GM18909 (cell line): ENCODE measurements at regions not wholly inside any gene's neighbourhood (a gene's known extent, or its start where the extent isn't known, plus 50 kb on each side); places are given as distances from the start of the nearest gene placed in this dataset.

Experiments
- ATAC-seq: cut with Tn5 transposase; IDR thresholded peaks from one replicate; pipeline ENCODE4 v1.9.1; 2021; ENCODE audit warnings: mild to moderate bottlenecking; ENCODE audit not compliant: unreplicated experiment, poor library complexity

DNA sequence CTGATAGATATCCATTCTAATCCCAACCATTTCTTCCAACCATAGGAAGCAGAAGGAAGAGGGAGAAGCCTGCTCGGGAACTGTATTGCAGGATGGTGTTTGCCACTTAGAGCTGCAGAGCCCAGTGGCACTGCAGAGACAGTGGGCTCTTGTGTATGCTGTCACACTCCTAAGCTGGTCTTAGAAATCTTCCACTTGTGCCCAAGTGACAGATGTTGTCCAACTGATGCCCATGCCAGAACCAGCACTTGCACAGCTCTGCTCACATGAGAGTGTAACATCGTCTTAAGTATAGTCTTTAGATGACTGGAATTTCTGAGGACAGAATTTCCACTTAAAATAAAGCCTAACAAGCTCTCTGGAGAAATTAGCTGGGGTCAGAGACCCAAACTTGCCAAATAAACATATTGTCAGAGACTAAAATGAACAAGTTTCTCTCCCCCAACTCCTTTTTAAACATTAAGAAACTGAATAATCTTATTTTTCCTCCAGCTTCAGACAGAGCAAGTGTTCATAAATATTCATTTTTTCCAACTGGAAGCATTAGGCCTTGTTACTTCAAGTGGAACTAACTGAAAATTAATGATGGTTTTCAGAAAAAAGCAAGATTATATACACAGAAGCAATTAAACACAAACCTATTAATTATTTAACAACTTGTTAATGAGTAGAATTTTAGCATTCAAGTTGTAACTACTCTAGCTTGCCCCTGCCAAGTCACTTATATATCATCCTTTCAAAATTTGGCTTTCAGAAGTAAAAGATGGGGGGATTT lies 577.3 kb downstream of the AJAP1 start:
- ATAC-seq: no peak

DNA sequence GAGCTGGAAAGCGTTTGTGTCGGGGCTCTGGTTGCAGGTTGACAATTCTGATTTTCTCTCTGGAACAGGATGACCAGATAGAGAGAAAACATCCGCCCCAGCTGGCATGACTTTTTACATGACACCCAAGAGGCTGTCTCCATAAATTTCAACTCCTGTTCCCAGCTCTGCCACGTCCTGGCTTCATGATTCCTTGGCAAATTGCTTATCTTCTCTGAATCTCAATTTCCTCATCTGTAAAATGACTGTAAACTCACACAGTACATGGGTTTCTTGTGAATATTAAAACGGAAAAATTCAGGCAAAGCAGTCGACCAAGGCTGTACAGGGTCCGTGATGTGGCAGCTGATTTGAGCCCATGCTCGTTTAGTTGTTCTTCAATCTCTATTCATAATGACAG lies 572.7 kb downstream of the AJAP1 start:
- no peak for ATAC-seq

DNA sequence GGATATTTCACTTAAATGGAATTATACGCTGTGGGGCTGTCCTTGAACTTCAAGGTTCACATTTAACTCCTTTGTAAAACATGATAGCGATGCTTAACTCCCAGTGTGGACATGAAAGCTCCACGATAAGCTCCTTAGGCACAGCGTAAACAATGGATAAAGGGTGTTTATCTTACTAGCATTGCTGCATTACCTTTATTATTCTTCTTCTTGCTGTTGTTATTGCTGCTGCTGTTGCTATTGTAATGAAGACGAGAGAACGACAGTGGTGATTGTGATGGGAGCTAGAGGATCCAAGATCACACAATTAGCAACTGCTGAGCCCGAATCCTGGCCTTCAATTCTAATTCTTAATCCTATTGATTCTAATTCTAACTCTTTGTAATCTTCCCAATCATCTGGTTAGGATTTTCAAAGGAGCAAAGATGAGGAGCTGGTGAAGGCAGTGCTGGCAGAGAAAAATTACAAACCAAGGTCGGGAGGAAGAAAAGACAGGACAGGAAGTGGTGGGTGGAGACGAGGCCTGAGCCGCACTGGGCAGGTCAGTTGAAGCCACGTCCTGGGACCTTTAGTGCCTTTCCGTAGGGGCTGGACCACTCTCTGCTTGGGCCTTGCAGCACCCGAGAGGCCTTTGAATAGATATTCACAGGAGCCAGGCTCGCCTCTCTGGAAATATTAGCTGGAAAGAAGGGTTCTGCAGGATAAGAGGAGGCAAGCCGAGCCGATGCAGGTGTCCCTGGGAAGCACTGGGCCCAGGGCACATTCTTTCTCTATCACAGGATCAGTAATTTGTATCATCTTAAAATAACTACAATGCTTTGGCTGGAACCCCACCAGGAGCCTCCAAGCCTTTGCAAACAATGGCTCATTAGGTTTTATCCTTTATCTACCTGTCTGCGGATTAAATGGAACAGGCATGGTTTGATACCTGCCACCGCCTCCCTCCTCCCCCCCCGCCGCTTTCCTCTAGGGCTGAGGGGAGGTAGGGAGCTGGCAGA lies 571.6 kb downstream of the AJAP1 start:
- no peak for ATAC-seq

DNA sequence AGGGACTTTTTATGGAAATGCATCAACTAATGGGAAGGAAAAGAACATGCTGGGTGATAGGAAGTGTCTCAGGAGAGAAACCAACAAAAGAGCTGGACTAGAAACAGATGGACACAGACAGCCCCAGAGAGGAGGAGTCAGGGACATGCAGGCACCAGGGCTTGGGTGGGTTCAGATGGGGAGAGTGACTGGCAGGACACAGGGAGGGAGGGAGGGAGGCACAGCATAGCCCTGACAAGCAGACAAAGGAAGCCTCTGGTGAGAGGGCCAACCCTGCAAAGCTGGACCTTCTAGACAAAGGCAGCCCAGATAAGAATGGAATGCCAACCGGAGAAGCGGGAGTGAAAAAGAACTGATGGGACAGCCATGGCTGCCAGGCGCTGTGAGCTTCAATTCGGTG lies 568.8 kb downstream of the AJAP1 start:
- no peak for ATAC-seq

DNA sequence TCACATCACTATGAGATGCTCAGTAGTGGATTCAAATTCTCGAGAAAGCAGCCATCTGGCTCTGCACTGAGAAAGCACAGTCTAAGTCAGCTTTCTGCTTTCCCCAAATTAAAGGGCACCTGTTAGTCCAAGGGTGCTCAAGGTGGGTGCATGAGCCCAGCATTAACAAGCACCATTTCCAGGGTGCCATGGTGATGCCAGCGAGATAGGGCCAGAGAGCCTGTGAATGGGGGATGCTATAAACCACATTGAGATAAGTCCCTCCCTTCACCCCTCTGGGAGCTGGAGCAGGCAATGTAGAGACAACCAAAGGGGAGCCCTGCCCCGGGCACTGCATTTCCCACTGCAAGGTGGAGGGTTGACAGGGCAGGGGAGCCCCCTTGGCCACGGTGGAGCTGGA lies 568.2 kb downstream of the AJAP1 start:
- ATAC-seq: no peak

DNA sequence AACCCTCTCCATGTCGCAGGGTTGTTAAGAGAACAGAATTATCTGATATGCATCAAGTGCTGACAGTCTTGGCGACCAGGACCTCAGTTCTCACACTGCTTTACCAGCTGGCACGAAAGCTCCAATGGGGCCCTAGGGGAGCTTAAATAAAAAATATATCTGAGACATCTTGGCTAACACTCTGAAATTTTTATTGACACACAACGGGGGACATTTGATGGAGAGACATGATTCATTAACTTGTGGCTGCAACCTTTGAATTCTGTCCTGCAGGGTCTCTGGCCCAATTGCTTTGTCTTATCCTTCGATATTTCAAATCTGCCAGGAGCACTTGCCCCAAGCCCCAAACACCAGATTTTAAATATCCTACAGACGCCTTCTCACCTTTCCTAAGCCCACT lies 567.0 kb downstream of the AJAP1 start:
- no peak for ATAC-seq

DNA sequence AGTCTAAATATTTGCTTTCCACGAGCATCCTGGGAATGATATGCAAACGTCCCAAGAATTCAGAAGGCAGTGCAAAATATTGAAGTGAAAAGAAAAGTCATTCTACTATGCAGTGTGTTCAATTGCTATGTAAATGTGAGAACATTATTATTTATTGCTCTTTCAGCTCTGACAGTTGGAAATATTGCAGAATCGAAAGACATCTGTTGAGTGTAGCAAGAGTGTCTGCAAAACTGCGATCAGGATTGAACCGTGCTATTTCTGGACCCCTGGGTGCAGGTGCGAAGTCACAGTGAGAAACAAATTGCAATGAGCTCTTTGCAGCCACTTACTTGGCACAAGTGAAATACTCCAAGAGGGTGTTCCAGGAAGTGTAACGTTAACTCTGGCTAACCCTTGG lies 566.4 kb downstream of the AJAP1 start:
- ATAC-seq: no peak

DNA sequence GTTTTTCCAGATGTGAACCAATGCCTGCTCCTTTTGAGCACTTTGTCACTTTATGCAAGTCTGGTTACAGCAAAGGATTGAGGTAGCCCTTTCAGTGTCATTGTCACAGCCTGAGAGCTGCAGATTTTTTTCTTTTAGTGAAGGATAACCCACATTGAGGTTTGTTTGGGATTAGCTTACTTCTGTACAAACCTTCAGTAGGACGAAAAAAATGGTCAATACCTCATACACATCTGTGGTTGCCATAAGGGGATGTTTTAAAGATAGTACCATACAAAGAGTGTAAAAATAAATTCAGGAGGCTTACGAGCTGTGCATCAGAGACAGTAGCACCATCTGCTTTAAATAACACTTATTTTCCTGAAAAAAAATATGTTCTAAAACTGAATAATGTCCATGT lies 566.0 kb downstream of the AJAP1 start:
- no peak for ATAC-seq

DNA sequence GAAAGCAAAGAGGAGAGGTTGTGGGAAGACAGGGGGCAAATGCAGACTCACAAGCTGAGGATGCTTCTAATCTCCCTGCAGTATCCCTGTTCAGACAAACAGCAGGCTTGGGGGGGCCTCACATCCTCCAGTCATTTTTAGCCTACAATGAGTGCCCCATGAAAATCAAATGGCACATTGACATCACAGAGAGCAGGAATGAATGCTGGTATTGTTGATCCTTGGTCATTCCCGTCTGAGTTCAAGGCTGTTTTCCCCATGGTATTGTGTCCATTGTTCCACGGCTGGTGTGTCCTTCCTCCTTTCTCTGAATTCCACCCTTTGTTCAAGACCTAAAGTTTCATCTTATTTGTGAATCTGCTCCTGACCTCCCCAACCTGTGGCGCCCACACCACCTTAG lies 545.6 kb downstream of the AJAP1 start:
- ATAC-seq: no peak

DNA sequence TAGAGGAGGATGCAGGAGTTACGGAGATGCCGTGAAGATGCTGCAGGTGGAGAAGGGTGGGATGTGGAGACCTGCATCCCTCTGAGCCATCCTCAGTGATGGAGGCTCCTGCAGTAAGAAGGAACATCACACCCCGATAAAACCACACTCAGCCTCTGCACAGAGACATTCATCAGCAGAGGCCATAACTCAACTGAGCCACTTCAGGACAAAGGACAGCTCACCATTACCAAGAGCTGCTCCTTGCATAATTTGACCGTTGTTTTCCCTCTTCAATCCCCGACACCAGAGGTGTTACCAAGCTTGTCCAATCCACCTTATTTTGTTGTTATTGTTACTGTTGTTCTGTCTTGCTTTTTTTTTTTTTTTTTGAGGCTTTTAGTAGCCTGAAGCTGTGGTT lies 543.9 kb downstream of the AJAP1 start:
- ATAC-seq: no peak

DNA sequence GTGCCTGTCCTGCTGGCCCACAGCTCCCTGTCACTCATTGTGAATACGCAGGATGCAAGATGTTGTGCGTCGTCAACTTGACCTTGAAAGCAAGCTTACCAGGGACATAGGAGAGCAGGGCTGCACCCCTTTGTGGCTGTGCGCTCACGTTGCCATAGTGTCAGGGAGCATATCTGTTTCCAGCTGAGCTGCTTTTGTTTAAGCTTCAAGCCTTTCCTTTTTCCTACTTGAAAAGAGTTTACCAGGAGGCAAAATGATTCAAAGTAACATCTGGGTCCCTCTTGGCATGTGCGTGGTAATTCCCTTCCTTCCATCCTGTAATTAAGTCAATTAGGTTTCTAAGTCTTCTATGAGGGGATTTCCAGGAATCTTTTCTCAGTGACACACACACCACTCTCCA lies 537.1 kb downstream of the AJAP1 start:
- ATAC-seq: no peak

DNA sequence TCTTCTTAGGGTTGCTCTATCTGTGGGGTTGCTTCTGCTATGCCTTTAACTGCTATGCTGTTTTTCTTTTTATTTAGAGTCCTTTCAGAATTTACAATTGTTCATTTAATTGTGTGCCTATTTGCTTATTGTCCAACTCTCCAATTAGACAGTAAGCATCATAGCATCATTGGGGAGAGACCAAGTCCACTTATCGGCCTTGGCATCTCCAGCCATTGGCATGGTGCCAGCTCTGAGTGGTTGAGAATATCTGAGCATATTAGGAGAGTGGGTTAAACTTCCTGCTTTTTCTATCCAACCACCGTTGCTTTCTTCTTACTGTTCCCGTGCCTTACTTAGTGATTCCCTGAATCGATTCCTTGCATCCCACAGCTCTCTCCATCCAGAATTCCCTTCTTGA lies 535.0 kb downstream of the AJAP1 start:
- ATAC-seq: no peak

DNA sequence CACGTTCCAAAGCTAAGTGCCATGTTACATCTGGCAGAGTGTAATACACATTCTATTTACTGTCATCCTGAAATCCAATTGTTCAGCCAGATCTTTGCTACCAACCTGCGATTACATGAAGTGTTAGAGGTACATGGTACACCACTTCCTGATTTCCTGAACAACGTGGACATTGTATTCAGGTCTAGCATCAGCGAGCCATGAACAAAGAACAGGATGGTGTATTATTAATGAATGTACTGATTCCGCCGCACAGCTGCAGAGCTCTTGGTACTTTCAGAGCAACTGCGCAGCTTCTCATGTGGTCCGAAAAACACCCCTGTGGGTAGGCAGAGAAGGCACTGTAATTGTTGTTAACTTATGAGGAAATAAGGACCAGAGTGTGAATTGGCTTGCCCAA lies 511.4 kb downstream of the AJAP1 start:
- ATAC-seq: no peak

DNA sequence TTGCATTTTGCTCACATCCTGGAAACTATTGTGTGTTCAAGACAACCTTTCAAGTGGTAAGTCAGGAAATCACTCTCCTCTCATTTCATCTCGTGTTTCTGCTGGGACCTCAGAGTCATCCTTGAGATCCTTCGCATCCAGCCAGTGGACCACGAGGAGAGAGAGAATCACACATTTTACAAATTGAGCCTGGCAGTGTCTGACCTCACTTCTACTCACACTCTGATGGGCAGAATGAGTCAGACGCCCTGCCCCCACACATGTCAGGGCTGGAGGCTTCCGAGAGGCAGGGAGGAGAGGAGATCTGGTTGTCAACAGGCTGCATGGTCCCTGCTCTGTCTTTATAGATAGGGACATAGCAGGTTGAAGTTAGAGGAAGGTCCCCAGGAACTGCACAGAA lies 509.7 kb downstream of the AJAP1 start:
- no peak for ATAC-seq

DNA sequence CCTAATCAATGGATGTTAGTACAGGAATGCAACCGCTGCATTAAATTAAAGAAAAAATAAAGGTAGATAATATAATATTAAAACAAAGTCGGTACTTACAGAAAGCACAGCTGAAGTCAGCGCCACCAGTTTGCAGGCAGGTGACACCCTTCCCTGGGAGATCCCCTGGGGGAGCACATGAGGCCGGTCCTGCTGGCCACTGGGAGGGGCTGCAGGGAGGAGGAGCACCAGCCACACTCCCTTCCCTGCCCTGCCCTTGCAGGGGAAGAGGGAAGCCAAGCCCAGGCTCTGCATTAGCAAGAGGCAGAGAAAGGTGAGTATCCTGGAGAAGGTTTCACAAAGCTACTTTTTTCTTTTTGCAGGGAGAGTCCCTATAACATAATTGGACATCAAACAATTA lies 507.0 kb downstream of the AJAP1 start:
- ATAC-seq: no peak

DNA sequence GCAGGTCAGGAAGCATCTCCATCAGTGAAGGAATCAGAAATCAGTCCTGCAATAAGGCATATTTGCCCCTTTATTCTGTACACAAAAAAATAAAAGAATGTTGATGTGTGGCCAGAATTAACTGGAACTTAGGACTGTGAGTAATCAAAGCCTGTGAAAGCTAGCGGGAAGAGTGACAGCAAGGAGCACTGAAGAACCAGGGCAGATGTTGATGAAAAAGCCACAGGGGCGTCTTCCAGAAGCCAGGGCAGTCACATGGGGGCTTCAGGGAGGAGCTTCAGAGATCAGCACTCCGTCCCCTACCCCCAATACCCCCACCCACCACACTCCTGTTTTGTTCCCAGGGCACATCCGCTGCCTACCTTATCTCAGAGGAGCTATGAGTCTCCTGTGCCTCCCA lies 502.8 kb downstream of the AJAP1 start:
- no peak for ATAC-seq

DNA sequence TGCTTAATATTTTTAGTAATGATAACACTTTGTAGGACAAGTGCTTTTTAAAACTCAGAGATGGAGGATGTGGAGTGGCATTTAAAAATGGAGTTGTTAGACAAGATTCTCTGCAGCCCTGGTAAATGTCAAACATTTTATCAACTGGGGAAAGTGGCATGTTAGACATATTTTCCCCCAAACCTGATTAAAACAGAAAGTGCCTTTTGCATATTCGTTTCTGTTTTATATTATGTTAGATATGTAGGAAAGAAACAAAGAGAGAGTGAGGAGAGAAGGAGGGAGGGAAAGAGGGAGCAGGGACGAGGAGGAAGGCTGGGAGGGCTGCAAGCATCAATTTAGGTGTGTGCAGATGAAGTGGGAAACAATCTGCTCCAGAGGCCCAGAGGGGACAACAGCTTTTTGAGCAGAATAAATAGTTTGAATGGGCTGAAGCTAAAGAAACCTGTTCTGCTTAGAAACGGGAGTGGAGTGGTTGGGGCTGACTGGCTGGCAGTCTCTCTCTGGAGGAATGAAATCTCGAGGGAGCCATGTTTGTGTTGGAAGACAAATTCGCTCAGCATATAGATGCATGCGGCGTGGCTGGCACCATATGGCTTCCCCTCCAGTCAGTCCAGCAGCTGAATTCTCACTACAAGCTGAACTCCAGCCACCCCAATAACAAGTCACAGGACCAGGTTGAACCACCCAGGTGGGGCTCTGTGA lies 502.2 kb downstream of the AJAP1 start:
- ATAC-seq: no peak

DNA sequence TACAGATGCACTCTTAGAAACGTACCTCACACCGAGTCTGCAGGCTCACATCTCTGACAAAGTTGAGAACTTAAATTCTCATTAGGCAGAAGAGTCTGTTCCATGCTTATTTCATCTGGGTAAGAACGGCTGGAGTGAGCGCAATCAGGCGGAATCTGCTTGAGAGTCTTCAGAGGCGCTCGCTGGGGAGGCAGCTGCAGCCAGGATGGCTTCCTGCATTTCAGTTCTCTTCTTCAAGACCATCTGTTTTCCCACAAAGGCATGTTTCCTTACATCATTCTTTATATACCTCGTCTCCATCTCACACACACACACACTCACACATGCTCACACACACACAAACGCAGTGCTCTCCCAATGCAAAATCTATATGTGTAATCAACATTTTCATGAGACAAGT lies 497.1 kb downstream of the AJAP1 start:
- no peak for ATAC-seq

DNA sequence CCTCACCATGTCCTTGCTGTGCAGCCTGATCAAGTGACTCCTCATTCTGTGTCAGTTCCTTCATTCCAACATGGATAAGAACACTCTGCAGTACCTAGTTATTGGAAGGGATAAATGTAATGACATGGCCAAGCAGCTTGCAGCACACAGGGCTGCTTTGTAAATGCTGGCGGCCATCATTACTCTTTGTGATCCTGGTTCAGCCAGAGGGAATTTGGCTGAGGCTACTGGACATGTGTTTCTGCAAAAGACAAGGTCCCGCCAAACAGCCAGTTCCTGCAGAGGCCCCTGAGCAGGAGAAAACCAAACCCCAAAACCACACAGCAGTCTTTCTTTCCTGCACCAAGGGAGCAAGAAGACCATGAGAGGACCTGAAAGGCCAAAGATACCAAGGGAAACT lies 495.8 kb downstream of the AJAP1 start:
- no peak for ATAC-seq

DNA sequence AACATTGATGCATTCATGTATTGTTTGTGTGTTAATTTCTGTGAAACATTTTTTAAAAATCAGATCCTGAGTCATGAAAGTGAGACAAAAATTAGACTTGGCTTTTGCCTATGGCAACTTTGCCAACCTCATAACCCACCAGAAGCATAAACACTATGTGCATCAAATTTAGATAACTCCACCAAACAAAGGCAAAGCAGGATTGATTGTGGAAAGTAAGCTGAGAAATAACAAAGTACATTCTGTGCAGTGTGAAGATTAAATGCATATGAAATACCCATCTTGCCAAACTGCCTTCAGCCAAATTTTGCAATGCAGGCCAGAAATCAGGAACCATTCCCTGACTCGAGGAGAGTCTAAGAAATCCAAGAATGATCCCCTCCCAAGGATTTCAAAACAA lies 493.4 kb downstream of the AJAP1 start:
- no peak for ATAC-seq

DNA sequence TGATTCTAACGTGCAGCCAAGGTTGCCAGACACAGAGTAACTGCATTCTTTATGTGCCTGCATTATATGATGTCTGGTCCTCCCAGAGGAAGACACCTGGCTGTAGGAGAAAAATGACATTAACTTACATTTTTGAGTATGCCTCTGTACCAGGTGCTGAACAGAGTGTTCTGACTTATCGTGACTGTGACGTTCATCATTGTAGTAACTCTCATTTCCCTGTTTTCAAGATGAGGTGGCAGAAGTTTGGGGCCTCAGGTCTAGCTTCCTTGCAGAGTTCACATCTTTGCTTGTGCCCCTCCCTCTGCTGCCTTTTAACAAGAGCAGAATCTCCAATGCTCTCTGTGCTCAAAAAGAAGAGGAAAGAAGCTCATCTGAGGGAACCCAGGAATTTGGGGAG lies 488.0 kb downstream of the AJAP1 start:
- ATAC-seq: no peak
